LHCN-M2 (cell line): ENCODE measurements at regions not wholly inside any gene's neighbourhood (a gene's known extent, or its start where the extent isn't known, plus 50 kb on each side); places are given as distances from the start of the nearest gene placed in this dataset.
"Not testable (repeated sequence)": the region's sequence is repeated elsewhere in the genome, so short reads cannot be mapped to it uniquely, and the experiment has no call there.

Experiments used
- DNase-seq: peaks from one replicate; pipeline ENCODE4 v3.0.0-alpha.2; 2012; ENCODE audit warnings: low read depth

GRCh38 chr13:105878119-105878700 lies 657.3 kb downstream of the EFNB2 start:
- DNase-seq, result no peak

- no peak for DNase-seq
These were observed 660.6 kb downstream of the EFNB2 start for GRCh38 chr13:105874814-105875213.

- DNase-seq, result no peak
These were observed 663.7 kb downstream of the EFNB2 start for GRCh38 chr13:105871768-105872167.

- no peak for DNase-seq
These were observed 664.1 kb downstream of the EFNB2 start for GRCh38 chr13:105871326-105871725.

GRCh38 chr13:105863300-105863920 lies 672.1 kb downstream of the EFNB2 start:
- no peak for DNase-seq

GRCh38 chr13:105848494-105848893 lies 687.0 kb downstream of the EFNB2 start:
- DNase-seq, result no peak

GRCh38 chr13:105847527-105848291 lies 687.8 kb downstream of the EFNB2 start:
- no peak for DNase-seq

GRCh38 chr13:105846923-105847322 lies 688.5 kb downstream of the EFNB2 start:
- DNase-seq, result no peak

- DNase-seq, result no peak
These were observed 694.2 kb downstream of the EFNB2 start for GRCh38 chr13:105841286-105841685.

GRCh38 chr13:105838231-105838630 lies 697.2 kb downstream of the EFNB2 start:
- no peak for DNase-seq

- DNase-seq, result not testable (repeated sequence)
These were observed 698.2 kb downstream of the EFNB2 start for GRCh38 chr13:105837295-105837694.

GRCh38 chr13:105830821-105831220 lies 704.6 kb downstream of the EFNB2 start:
- DNase-seq, result no peak

GRCh38 chr13:105827111-105827809 lies 708.2 kb downstream of the EFNB2 start:
- no peak for DNase-seq

GRCh38 chr13:105825071-105825470 lies 710.4 kb downstream of the EFNB2 start:
- no peak for DNase-seq

- no peak for DNase-seq
These were observed 714.1 kb downstream of the EFNB2 start for GRCh38 chr13:105821337-105821736.

- no peak for DNase-seq
These were observed 715.0 kb downstream of the EFNB2 start for GRCh38 chr13:105820415-105820814.

- no peak for DNase-seq
These were observed 718.0 kb downstream of the EFNB2 start for GRCh38 chr13:105817498-105817897.

GRCh38 chr13:105816994-105817393 lies 718.5 kb downstream of the EFNB2 start:
- no peak for DNase-seq

- DNase-seq, result no peak
These were observed 720.6 kb downstream of the EFNB2 start for GRCh38 chr13:105814902-105815250.

GRCh38 chr13:105814219-105814901 lies 721.1 kb downstream of the EFNB2 start:
- peak; percentile 12 for DNase-seq

- no peak for DNase-seq
These were observed 728.9 kb downstream of the EFNB2 start for GRCh38 chr13:105806628-105806920.
